RCC 7860 (cell line): ENCODE measurements at regions not wholly inside any gene's neighbourhood (a gene's known extent, or its start where the extent isn't known, plus 50 kb on each side); places are given as distances from the start of the nearest gene placed in this dataset.
"Not testable (repeated sequence)": the region's sequence is repeated elsewhere in the genome, so short reads cannot be mapped to it uniquely, and the experiment has no call there.

ENCODE experiments used
- DNase-seq: peaks from one replicate; pipeline ENCODE4 v3.0.0-alpha.2; 2015; ENCODE audit warnings: low spot score
- FAIRE-seq: peaks from 2 replicates; lab custom pipeline; 2012; peaks lifted over from hg19 to GRCh38; lab: Jason Lieb, UNC

DNA sequence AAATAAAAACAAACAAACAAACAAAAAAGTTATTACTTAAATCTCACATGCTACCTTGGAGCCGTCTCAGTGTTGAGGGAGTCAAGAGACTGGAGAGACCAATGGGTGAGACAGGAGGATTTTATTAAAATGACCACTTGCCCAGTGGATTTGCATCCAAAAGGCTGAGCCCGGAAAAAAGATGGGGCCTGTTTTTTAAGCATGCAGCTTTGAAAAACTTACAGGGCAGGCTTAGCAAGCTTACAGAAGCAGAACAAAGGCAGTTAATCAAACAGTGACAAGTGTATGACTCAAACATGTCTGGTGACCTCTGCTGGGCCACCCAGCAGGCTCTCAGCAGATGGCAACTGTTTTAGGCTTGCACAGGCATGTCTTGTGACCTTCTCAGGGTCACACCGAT is 82.5 kb downstream of the POTEH start:
- FAIRE-seq (peak; percentile 7), DNase-seq (peak; percentile 41)

DNA sequence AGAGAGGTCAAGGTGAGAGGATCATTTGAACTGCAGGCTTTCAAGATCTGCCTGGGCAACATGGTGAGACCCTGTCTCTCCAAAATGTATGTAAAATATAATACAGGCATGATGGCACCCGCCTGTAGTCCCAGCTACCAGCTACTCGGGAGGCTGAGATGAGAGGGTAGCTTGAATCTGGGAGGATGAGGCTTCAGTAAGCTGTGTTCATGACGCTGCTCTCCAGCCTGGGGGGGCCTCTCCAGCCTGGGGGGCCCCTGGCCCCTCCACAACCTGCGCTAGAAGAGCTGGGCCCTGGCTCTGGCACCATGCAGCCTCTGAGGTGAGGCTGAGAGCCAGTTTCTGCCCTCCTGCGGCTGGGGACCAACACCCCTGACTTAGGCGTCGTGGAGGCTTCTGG is 85.3 kb downstream of the POTEH start:
- not testable (repeated sequence) for DNase-seq, FAIRE-seq

DNA sequence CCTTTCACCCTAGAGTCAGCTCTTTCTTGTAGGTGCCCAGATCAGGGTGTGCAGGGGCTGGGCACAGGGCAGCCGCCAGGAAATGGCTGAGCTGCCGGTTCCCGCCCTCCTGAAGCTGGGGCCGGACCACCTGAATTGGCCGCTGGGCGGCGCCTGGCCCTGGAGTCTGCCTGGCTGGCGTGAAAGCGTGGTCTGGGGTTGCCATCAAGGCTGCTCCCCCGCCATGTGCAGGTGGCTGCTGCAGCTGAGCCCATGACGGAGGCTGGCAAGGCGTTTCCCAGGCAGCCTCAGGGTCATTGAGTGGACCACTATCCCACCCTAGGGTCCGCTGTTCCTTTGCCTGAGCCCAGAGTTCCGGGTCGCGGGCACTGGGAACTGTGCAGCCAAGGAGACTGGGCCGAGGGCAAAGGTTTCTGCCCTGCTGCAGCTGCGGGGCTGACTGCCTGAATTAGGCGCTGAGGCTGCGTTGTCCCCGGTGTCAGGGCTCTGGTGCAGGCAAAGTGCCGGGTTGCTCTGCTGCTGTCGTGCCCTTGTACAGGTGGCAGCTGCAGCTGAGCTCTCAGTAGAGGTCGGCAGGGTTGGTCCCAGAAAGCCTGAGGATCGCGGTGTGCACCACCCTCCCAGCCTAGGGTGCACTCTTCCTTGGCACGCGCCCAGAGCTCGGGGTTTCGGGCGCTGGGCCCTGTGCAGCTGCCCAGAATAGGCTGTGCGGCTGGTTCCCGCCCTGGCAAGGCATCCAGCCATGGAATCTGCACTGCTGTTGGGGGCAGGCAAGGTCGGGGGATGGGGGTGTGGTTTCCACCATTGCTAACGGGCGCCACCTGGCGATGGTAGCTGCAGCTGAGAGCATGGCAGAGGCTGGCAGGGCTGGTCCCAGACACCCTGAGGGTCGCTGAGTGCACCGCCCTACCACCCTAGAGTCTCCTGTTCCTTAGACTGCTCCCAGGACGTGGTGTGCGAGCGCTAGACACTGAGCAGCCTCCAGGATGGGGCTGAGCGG is 86.1 kb downstream of the POTEH start:
- DNase-seq, FAIRE-seq: not testable (repeated sequence)

DNA sequence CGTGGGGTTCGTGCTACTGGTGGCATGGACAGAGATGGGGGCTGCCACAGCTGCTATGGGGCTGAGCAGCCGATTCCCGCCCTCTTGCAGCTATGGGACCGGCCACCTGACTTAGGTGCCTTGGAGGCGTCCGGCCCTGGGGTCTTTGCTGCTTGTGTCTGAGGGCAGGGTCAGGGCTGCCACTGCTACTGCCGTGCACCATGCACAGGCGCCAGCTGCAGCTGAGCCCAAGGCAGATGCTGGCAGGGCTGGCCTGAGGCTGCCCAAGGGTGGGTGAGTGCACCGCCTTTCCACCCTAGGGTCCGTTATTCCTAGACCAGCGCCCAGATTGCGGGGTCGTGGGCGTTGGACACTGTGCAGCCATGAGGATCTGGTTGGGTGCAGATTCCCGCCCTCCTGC is 86.9 kb downstream of the POTEH start:
- FAIRE-seq, DNase-seq: not testable (repeated sequence)

DNA sequence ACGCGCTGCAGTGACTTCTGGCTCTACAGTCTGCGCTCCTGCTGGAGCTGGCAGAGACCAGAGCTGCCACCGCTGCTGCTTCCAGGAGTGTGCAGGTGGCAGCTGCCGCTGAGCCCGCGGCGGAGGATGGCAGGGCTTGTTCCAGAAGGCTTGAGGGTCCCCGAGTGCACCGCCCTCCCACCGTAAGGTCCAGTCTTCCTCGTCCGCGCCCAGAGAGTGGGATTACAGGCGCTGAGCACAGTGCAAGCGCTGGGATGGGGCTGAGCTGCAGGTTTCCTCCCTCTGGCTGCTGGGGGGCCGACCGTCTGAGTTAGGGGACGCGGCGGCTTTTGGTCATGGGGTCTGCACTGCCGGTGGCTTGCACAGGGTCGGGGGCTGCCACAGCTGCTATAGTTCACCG is 87.3 kb downstream of the POTEH start:
- FAIRE-seq = not testable (repeated sequence)

DNA sequence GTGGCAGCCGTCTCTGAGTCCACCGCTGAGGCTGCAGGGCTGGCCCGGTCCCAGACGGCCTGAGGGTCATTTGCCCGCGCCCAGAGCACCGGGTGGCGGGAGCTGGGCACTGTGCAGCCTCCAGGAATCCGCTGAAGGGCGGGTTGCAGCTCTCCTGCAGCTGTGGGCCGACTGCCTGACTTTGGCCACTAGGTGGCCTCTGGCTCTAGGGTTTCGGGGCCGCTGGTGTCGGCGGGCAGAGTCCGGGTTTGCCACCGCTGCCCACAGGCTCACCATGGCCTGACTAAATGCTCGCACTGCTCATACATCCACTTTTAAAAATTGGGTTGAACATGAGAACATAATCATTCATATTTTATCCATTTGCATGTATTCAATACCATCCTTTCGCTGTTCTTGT is 87.7 kb downstream of the POTEH start:
- FAIRE-seq, DNase-seq: not testable (repeated sequence)

More for the DNA sequence above, 87.3 kb downstream of the POTEH start:
- DNase-seq = not testable (repeated sequence)

DNA sequence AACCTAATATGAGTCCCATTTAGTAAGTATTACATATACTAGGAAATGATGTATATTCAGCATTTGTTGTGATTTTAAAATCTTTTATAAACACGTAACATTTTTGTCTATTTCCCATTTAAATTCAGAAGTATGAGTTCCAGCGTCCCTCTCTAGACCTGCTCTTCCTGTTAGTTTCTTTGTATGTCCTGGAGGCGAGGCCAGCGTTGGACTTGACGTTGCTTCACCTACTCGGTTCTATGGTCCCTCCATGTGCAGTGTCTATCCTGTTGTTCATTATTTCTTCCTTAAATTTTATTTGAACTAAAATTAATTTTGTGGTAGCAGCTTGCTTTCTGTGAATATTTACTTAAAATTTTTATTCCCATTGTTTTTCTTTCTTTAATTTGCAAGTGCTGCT is 88.5 kb downstream of the POTEH start:
- not testable (repeated sequence) for FAIRE-seq, DNase-seq

DNA sequence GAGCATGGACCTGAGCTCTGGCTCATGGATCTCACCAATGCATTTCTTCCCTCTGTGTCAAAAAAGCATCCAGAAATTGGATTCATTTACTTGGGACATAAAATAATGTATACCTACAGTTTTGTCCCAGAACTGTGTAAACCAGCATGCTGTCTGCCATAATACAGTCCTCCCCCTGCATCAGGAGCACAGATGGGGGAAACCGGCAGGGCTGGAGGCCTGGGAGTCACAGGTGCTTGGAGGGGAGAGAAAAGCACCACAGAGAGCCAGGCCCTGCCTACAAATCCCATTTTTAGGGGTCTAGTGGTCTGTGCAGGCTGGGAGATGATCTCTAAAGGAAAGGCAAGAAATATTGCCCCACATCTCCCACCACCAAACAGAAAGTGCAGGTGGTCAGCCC is 91.8 kb downstream of the POTEH start:
- not testable (repeated sequence) for FAIRE-seq, DNase-seq

DNA sequence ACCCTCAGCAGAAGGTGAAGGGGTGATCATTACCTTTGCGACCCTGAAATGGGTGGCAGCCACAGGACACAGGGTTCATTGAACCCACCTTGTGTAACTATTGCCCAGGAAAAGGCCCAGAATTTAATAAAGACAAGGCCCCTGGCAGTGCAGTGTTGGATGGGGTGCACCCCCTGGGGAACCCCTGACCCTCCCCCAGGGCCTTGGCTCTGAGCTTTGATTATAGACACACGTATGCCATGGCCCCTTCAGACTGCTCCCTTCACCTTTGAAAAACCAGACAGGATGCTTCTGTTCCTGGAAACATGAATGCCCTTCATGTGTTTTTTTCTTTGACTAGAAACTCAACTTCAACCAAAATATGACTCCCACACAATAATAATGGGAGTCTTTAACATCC is 93.1 kb downstream of the POTEH start:
- FAIRE-seq, DNase-seq: not testable (repeated sequence)

DNA sequence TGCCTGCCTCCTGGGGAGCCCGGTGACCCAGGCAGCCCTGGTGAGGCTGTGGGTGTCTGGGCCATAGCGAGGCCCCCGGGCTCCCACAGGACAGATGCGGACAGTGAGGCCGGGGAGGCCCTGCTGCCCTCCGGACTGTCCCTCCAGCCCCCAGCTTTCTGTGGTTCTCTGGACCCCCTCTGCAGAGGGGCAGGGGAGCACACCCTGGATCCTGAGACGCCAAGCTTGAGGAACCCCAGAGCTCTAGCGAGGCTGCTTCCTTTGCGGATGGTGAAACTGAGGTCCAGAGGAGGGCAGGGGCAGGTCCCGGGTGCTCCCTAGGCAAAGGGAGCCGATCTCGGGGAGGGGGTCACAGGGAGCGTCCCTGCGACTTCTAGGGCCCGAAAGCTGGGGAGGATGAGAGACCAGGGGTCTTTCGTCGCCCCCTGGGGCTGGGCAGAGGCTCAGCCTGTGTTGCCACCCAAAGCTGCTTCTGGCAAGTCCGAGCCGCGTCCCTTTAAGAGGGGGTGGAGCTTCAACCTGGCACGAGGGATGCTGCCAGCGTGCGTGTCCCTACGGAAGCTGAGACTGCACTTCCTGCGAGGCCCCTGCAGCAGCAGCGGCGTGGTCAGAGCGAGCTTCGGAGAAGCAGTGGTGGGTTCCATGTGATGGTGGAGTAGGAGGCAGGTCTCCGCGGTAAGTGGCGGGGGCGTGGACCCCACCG is 94.7 kb downstream of the POTEH start:
- FAIRE-seq, DNase-seq: not testable (repeated sequence)

DNA sequence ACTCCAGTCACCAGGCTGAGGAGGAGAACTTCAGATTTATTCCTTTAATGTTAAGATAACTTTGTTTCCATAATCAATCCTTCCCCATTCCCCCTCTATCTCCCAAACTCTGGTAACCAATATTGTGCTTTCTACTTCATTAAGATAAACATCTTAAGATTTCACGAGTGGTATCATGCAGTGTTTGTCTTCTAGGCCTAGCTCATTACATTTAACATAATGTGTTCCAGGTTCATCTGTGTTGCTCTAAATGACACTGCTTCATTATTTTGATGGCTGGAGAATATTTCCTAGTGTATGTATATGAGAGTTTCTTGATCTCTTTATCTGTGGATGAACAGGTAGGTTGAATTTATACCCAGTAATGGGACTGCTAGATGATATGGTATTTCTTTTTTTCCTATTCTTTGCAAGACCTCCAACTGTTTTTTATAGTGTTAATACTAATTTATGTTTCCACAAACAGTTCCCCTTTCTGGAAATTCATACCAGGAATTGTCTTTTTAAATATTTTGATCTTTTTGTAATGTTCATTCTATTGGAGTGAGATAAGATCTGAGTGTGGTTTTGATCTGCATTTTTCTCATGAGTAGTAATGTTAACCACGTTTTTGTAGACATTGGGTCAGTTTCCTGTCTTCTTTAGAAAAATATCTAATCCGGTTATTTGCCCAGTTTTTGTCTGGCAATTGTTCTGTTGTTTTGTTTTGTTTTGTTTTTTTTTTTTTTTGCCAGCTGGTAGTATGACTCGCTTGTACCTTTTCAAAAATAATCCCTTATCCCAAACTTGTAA is 97.3 kb downstream of the POTEH start:
- peak; percentile 97 for FAIRE-seq
- not testable (repeated sequence) for DNase-seq

DNA sequence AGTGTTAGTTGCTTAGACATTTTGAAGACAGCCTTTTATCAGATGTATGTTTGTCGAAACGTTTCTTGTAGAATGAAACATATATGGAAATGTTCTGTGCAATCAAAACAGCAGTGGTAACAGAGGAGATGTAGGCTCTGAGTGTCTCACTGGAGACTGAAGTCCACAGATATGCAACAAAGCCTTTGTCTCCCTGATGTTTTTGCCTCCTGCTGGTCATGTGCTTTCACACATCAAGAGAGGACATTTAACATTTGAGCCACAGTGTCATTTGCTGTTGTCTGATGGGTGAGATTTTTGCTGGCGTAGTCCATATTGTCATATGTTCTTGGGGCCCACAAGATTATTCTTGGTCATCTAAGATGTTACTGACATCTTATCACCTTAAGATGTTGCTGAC is 101.7 kb downstream of the POTEH start:
- not testable (repeated sequence) for DNase-seq, FAIRE-seq

DNA sequence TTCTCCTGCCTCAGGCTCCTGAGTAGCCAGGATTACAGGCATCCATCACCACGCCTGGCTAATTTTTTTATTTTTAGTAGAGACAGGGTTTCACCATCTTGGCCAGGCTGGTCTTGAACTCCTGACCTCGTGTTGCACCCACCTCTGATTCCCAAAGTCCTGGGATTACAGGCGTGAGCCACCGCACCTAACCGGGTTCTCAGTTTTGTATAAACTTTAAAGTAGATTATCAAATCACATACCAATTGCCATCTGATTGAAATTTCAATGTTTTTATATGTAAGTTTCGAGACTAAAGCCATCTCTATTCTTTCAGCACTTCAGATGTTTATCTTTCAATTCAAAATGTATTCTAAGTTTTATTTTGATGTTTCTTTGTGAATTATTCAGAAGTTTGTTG is 110.1 kb downstream of the POTEH start:
- FAIRE-seq, DNase-seq: not testable (repeated sequence)

DNA sequence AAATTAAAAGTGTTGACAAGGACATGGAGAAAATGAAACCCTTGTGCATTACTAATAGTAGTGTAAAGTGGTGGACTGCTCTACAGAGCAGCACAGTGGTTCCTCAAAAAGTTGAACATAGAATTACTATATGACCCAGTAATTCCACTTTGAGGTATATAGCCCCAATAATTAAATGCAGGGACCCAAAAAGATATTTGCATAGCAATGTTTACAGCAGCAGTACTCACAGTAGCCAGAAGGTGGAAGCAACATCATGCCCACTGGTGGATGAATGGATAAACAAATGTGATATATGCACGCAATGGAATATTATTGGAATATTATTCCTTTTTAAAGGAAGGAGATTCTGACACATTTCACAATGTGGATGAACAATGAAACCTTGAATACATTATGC is 121.3 kb downstream of the POTEH start:
- DNase-seq = not testable (repeated sequence)
- FAIRE-seq = peak; percentile 43

DNA sequence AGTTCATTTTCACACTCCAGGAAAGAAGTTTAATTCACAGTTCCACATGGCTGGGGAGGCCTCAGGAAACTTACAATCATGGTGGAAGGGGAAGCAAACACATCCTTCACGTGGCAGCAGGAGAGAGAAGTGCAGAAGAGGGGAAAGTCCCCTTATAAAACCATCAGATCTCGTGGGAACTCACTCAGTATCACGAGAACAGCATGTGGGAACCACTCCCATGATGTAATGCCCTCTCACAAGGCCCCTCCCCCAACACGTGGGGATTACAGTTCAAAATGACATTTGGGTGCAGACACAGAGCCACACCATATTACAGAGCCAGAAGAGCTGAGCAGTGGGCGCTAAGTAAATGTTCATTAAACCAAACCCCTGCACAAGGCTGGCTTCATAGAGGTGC is 126.0 kb downstream of the POTEH start:
- not testable (repeated sequence) for FAIRE-seq, DNase-seq

DNA sequence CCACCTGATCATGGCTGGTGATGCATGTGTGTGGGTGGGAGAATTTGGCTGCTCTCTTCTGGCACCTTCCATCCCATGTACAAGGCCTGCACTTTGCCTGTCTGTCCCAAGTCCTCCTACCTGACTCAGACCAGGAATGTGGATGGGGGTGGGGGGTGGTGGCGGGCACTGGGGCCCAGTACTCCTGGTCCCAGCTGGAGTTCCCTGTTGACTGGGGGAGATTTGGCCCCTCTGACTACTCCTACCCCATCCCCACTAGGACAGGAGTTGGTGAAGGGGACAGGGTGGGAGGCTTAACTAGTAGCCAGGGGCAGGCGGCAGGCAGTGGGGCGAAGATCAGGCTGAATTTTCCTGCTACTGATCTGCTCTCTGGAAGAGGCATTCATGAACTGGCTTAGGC is 126.6 kb downstream of the POTEH start:
- not testable (repeated sequence) for DNase-seq, FAIRE-seq

DNA sequence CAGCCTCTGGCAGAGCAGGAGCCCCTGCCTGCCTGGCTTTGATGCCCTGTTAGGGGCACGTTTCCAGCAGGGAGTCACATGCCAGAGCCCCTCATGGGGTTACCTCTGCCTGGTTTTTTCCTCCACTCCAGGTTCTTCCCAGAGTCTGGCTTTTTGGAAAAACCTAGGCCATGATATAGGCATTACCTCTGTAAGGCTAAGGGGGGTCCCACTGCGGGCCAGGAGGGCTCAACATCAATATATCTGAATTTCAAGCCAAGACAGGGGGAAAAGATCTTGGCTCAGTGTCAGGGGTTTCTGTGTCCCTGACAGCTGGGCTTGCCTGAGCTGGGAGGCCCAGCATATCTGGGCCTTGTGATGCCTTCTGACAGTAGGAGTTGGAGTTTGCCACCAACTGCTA is 127.4 kb downstream of the POTEH start:
- not testable (repeated sequence) for FAIRE-seq, DNase-seq

DNA sequence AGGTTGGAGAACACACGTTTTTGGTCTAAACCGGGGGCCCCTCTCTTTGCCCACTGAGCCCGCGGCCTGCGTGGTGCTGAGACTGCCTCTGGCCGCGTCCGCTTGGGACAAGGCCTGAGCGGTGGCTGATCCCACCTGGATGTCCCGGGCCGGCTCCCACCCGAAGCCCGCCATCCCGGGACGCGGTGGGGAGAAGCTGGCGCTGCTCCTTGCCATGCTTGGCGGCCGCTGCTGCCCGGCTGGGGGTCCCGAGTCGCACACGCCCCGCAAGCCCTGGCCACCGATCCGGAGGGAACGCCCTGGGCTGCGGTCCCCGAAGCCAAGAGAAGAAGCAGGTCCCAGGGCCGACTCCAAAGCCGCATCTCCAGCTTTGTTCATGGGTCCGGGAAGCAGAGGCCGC is 130.1 kb downstream of the POTEH start:
- DNase-seq, FAIRE-seq: not testable (repeated sequence)

DNA sequence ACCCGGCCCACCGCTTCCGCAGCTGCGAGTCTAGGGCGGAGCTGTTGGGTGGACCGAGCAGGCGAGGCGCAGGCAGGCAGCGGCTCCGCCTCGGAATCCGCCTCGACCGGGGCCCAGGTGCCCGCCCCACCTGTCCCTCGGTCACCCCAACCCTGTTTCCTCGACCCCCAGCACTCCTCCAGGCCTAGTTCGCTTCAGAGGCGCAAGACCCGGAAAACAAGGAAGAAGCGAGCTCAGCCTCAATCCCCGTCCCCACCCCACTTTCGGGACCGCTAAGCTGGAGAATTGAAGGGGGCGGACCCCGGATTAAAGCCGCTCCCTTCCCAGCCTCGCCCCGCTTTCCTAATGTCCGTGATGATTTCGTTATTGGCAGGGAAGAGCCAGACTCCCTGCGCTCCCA is 131.3 kb downstream of the POTEH start:
- not testable (repeated sequence) for FAIRE-seq

DNA sequence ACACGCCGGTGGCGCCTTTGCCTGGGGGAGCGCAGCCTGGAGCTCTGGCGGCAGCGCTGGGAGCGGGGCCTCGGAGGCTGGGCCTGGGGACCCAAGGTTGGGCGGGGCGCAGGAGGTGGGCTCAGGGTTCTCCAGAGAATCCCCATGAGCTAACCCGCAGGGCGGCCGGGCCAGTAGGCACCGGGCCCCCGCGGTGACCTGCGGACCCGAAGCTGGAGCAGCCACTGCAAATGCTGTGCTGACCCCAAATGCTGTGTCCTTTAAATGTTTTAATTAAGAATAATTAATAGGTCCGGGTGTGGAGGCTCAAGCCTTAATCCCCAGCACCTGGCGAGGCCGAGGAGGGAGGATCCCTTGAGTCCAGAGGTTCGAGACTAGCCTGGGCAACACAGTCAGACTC is 132.2 kb downstream of the POTEH start:
- FAIRE-seq, DNase-seq: not testable (repeated sequence)

More for the DNA sequence above, 131.3 kb downstream of the POTEH start:
- DNase-seq = not testable (repeated sequence)
